NCI-H1417 treated with DMSO at 0.1 percent for 48 hours (cell line): ENCODE measurements at regions not wholly inside any gene's neighbourhood (a gene's known extent, or its start where the extent isn't known, plus 50 kb on each side); places are given as distances from the start of the nearest gene placed in this dataset.
"Not testable (repeated sequence)": the region's sequence is repeated elsewhere in the genome, so short reads cannot be mapped to it uniquely, and the experiment has no call there.

Experiments used
- DNase-seq: peaks from one replicate; lab custom pipeline; 2025; lab: John Stamatoyannopoulos, UW

DNA sequence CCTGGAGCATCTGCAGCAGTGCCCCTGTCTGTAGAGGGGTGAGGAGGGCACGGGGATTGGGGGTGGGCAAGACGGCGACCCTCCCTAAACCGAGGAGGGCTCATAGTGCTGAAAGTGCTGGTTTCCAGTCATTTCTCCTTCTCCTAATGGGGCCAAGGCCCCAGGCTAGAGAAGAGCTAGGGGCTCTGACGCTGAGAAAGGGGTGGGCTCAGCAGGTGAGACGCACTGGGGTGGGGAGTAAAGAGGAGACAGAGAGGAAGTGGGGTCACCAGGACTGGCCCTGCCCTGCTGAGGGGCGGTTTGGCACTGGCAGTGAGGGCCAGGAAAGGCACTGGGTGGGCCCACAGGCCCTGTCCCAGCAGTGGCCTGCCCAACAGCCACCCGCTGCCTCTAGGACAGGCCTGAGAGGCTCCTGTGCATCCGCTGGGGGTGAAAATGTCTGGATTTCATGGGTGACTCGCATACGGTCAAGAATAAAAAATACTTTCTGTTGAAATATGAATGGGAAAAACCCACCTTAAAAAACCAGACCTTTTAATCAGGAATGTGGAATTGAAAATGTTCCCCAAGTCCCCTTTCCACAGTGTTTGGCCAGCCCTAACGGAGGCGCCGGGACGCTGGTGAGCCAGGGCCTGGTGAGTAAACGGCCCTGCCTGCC lies 122.4 kb upstream of the SMURF2 start:
- DNase-seq = no peak

DNA sequence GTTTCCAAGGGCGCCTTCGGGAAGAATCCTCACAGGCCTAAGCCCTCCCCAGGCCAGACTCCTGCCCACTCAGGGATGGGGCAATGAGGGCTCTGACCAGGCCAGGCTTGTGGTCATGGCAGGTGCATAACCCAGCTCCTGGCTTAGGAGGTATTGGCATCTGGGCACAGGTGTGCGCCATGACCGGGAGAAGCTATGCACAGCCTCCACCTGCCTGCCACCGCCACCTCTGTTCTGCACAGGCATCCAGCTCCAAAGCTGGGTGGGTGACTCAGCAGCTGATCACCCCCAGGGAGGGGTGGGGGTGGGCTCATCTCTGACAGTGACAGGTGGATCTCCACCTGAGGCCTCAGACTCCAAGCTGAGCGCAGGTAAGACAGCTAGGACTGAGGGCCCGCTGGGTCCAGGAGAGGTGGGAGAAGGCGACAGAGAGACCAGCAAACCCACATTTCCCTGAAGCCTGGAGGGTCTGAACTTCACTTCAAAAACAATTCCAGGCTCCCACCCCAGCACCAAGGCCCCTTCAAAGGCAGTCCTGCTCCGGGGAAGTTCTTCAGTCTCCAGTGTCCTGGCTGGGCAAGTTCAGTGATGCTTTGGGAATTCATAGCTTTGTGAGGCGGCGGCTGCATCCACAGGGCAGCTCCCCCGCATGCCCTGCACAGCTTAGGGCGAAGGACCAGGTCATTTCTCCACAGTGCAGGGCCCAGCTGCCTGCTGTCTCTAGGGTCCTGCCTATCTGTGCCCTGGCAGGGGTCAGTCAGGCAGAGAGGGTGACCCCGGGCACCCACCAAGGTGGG lies 121.6 kb upstream of the SMURF2 start:
- no peak for DNase-seq

DNA sequence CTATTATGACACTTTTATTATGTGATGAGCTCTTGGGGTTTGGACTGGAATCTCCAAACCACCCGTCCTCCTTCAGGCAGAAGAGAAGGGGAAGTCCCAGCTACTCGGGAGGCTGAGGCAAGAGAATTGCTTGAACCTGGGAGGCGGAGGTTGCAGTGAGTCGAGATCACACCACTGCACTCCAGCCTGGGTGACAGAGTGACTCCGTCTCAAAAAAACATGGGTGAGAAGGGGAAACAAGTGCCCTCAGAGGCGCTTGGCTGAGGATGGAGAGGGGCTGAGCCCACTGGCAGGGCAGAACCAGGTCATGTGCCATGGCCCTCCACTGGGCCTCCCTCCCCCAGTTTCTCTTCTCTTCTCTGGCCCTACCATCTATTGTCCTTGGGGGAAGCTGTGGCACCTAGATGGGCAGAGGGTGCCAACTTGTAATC lies 120.9 kb upstream of the SMURF2 start:
- no peak for DNase-seq

DNA sequence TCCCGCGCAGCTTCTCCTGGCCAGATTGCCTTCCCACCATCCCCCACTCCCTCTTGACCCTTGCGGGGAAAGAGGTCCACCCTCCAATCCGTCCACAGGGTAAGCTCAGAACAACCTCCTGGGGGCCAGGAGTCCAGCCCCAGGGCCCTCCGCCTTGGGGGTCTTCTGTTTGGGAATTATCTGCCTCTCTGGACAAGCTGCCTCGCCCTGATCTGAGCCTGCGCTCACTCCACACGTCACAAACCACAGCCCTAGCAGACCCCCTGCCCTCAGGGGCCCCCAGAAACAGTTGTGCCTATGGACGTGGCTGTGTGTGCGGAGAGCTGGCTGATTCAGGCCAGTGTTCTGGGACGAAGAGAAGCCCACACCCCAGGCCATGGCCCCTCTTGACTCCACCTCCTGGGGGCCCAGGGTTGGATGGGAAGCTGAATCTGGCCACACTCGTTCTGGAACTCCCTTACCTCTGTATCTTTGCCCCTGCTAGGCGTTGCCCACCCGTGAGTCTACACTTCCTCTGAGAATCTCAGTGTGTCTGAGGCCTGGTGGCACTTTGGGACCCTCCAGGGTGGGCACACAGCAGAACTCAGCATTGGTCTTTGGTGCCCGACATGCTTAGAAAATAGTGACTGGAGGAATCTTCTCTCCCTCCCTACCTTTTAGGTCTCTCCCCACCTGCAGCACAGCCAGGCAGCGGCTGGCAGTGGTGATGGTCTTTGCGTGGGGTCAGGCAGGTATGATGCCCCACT lies 119.9 kb upstream of the SMURF2 start:
- no peak for DNase-seq

DNA sequence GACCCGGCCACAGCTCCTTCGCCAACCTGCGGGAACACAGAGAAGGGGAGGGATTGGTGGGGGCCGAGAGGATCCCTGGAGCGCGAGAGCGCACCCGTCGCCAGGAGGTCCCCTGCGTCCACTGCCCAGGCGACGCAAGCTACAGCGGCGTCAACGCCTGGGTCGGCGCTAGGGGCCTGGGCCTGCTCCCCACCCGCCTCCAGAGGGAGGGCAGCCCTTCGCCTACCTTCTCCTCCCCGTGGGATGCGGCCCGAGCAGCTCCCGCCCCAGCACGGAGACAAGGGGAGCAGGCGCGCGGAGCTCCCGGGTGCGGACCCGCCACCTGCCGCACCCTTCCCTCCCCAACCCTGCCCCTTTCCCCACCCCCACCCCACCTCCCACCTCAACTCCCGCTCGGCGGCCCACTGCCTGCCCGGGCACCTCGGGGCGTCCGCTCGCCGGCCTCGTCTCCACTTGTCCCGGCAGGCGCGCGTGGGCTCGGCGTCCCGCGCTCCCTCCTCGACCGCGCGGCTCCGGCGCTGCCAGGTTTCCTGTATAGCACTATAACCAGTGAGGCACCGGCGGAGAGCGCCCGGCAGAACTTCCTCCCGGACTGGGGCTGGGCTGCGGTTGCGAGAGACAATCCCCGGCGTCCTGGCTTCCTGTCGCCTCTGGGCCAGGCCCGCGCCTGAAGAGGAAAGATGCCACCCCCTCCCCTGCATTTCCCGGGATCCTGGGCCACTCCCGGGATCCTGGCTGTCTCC lies 119.1 kb upstream of the SMURF2 start:
- no peak for DNase-seq

DNA sequence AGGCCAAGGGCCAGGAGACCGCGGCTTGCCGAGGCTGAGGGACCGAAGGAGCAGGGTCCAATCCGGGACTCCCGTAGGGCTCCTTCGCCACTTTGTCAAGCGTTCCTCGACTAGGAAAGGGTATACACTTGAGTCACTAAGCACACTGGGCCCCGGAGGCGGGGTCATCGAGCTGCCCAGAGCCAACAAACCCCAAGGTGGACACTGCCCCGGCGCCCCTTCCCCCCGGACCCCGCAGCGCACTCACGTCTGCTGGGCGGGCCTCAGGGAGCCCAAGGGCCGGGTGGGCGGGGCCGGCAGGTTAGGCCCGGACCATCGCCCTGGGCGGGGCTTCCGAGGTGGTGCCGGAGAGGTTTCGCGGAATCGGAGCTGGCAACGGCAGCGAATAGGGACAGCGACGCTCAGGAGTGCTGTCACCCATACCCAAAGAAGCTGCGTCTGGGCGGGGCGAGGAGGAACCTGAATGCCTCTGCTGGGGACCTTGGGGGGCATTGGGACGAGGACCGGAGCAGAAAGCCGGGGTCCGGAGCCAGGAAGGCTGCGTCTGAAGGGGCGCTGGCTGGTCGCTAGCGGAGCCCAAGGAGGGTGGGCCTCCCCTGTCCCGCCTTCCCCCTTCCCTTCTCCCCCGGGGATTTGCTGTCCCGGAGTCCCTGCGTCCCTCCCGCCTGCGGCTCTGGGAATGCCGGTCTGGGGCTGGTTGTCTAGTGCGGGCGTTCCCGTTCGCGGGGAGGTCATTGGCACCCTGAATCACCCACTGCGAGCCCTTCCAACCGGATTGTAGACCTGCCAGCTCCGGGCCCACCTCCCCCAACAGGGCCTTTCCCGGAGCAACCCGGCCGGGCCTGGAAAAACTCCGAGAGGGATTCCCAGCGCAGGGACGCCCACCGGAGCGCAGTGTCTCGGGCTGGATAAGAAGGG lies 118.2 kb upstream of the SMURF2 start:
- DNase-seq = no peak

GRCh38 chr17:64779376-64780095 lies 117.4 kb upstream of the SMURF2 start:
- no peak for DNase-seq

- DNase-seq = not testable (repeated sequence)
These were observed 116.9 kb upstream of the SMURF2 start for GRCh38 chr17:64779098-64779375.

DNA sequence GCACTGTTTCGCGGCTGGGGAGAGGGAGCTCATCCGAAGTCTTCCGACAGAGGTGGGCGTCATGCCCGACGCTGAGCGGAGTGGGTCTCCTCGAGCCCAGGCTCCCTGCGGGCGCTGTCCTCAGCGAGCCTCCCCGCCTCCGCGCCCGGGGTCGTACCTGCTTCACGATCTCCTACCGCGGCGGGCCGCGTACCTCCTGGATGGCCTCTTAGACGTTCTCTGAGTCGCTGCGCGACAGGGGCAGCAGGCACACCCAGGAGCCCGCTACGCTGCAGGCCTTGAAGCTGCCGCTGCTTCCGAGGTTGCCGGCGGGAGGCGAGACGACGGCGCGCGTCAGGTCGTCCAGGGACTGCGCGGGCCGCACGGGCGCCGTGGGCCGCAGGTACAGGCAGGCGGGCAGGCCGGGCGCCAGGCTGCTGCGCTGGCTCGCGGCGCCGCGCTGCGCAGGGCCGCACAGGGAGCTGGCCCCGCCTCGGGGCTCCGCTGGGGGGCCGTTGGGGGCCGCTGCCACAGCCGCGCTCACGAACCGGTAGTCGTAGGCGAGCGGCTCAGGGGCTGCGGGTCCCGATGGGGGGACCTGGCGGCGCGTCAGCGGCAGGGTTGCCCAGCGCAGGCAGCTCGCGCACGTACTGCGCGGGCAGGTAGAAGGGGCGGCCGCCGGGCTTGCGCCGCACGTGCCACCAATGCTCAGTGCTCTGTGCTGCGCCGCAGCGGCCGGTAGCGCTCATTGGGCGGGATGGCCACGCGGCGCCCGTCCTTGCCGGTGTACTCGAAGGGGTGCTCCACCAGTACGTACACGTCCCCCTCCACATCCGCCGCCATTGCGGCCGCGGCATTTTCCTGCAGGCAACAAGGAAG lies 116.4 kb upstream of the SMURF2 start:
- DNase-seq = no peak

GRCh38 chr17:64777415-64778239 lies 115.5 kb upstream of the SMURF2 start:
- no peak for DNase-seq

DNA sequence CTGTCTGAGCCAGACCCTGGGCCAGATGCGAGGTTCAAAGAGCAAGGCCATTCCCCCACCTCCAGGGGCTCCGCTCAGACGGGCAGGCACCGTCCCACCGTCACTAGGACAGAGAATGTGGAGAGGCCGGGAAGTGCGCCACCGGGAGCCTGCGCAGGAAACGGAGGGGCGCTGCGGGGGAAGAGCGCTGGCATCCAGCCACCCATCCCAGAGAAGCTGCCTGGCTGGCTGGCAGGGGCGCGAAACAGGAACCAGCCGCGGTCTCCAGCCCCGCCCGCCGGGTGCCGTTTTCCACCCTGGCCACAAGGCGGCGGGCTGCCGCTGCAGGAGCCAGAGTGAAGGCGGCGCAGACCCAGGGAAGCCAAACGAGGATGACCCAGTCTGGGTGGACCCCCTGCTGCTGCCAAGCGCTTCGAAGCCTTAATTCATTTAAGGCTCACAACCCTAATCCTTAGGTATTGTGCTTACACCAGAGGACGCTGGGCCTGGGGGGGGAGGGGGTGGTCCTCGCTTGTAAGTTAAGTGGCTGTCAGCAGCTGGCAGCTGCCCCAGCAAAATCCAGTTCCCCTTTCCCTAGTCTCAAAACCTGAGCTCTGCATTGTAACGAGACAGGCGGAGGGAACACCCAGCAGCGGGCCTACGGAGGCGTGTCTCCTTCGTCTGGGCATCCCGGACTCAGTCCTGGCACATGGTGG lies 114.8 kb upstream of the SMURF2 start:
- DNase-seq = not testable (repeated sequence)

- no peak for DNase-seq
These were observed 113.8 kb upstream of the SMURF2 start for GRCh38 chr17:64775701-64776570.

- no peak for DNase-seq
These were observed 112.9 kb upstream of the SMURF2 start for GRCh38 chr17:64774888-64775540.

DNA sequence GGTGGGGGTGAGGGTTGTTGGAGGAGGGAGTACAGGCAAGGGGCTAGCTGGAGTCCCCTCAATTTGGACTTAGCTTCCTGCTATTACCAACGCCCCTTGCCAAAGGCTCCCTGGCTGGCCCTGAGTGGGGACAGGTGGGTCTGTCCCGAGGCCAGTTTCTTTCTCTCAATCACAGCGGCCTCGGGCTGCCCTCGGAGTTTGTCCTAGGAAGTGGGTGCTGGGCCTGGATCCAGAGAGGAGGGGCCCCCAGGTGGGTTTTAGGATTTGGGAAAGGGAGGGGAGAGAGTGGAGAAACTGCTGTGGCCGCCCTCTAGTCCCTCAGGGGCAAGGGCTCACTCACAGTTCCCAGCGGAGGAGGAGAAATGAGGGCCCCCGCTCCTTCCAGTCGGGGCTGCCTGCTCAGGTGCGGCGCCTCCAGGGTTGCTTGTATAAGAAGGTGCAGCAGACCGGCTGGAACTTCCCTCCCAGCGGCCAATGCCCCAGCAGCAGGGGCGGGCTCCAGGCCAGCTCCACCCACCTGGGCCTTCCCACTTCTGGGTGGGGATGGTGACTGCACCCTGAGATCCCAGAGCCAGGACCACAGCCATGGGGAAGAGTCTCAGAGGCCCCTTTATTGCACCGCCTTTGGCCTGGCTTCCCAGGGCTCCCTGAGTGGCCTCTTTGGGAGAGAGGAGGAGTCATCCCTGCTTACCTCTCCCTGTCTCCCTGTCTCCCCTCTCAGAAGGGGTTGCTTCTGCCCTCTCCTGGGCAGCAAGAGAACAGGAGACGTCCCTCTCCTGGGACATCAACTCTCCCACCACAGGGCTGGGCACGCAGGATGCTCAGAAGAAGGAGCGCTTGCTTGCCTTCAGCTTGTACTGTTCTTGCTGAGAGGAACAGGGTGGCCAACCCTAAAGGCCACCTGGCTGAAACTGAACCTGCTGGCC lies 112.0 kb upstream of the SMURF2 start:
- DNase-seq = peak; percentile 1

GRCh38 chr17:64773386-64773835 lies 111.3 kb upstream of the SMURF2 start:
- DNase-seq = no peak
